GM12878 (cell line): ENCODE measurements at regions not wholly inside any gene's neighbourhood (a gene's known extent, or its start where the extent isn't known, plus 50 kb on each side); places are given as distances from the start of the nearest gene placed in this dataset.

Experiments
- ATAC-seq: fragments of 200-7000 bp; cut with Tn5 transposase; 3 replicates; pipeline ENCODE4 v1.9.1; 2020; ENCODE audit warnings: mild to moderate bottlenecking, moderate library complexity
- BruUV-seq: library from RNA; stranded (reverse); fragments of 400-500 nt; replicated peaks from 2 replicates; lab custom pipeline; 2021; lab: Mats Ljungman, UMichigan
- CTCF ChIA-PET: fragments of 300-600 bp; sonication (Branson Sonifier 250); formaldehyde crosslinking; extraction: SDS; loops from one replicate; lab custom pipeline; 2021; ENCODE audit warnings: inconsistent platforms; lab: Yijun Ruan, JAX
- POLR2A ChIA-PET: fragments of 350-600 bp; formaldehyde crosslinking; extraction: SDS; loops from one replicate; lab custom pipeline; 2021; ENCODE audit warnings: inconsistent platforms; lab: Charles Lee
- RAD21 ChIA-PET: fragments of 300-600 bp; sonication (Branson Sonifier 250); formaldehyde crosslinking; loops from one replicate; lab custom pipeline; 2023; ENCODE audit warnings: antibody characterized with exemption; ENCODE audit not compliant: unreplicated experiment; lab: Charles Lee
- SMC1A ChIA-PET: fragments of 300-600 bp; sonication (Branson Sonifier 250); formaldehyde crosslinking; loops from one replicate; lab custom pipeline; 2023; ENCODE audit not compliant: unreplicated experiment, uncharacterized antibody; lab: Charles Lee
- DNase-seq: peaks from one replicate; pipeline ENCODE4 v3.0.0-alpha.2; 2011; ENCODE audit warnings: low read depth, low spot score
- FAIRE-seq: peaks from 3 replicates; lab custom pipeline; 2011; peaks lifted over from hg19 to GRCh38; lab: Jason Lieb, UNC
- H2AFZ ChIP-seq: 2 replicates; pipeline ENCODE4 v1.6.0; 2011; ENCODE audit warnings: low read depth, low read length, control low read depth; ENCODE audit not compliant: control insufficient read depth
- H3K27ac ChIP-seq: 2 replicates; pipeline ENCODE4 v1.5.1; 2011; ENCODE audit warnings: control low read depth; ENCODE audit not compliant: control insufficient read depth, insufficient read depth
- H3K27me3 ChIP-seq, 2 experiments: replicated peaks in 1 of 2; 2 replicates each; pipeline versions ENCODE4 v1.6.0 to v1.6.1; 2011; ENCODE audit warnings: low read length in 1 of 2; ENCODE audit not compliant: control insufficient read depth in 2 of 2, insufficient read depth in 2 of 2
- H3K36me3 ChIP-seq, 2 experiments: 2 replicates each; pipeline ENCODE4 v1.5.1; 2011; ENCODE audit warnings: low read length in 1 of 2; ENCODE audit not compliant: control insufficient read depth in 2 of 2, insufficient read depth in 2 of 2
- H3K4me1 ChIP-seq: 2 replicates; pipeline ENCODE4 v1.6.1; 2011; ENCODE audit warnings: mild to moderate bottlenecking, low read length, moderate library complexity, mixed read lengths; ENCODE audit not compliant: control insufficient read depth, insufficient read depth
- H3K4me2 ChIP-seq: 2 replicates; pipeline ENCODE4 v1.6.0; 2011; ENCODE audit warnings: control low read depth; ENCODE audit not compliant: control insufficient read depth, insufficient read depth
- H3K4me3 ChIP-seq: fragments of 200-600 bp; sonication (generic); 2 replicates; pipeline ENCODE4 v1.5.1; 2016
- H3K79me2 ChIP-seq: 2 replicates; pipeline ENCODE4 v1.6.0; 2011; ENCODE audit warnings: low read length; ENCODE audit not compliant: control insufficient read depth, insufficient read depth
- H3K9ac ChIP-seq: 2 replicates; pipeline ENCODE4 v1.8.0; 2011; ENCODE audit warnings: low read length, control low read depth, mixed read lengths; ENCODE audit not compliant: control insufficient read depth, insufficient read depth
- H3K9me3 ChIP-seq: replicated peaks from 3 replicates; pipeline ENCODE4 v1.5.1; 2011; ENCODE audit warnings: mild to moderate bottlenecking, low read length; ENCODE audit not compliant: control insufficient read depth, insufficient read depth
- H4K20me1 ChIP-seq: 2 replicates; pipeline ENCODE4 v1.6.0; 2011; ENCODE audit not compliant: control insufficient read depth, insufficient read depth
- BCLAF1 ChIP-seq: fragments of 450-650 bp; IDR thresholded peaks from 2 replicates; pipeline ENCODE4 v1.6.1; 2017; ENCODE audit warnings: antibody characterized with exemption, mild to moderate bottlenecking, moderate library complexity
- CHD2 ChIP-seq: IDR thresholded peaks from 2 replicates; pipeline ENCODE4 v1.6.1; 2011; ENCODE audit warnings: low read depth, low read length, improper control_type of control experiment, borderline replicate concordance
- ESRRA ChIP-seq: IDR thresholded peaks from 2 replicates; pipeline ENCODE4 v1.6.1; 2012; ENCODE audit warnings: mild to moderate bottlenecking, low read length, improper control_type of control experiment
- MXI1 ChIP-seq: fragments of 150-350 bp; IDR thresholded peaks from 2 replicates; pipeline ENCODE4 v1.6.1; 2011; ENCODE audit warnings: low read depth, mild to moderate bottlenecking, inconsistent platforms, low read length, improper control_type of control experiment
- MYB ChIP-seq: fragments of 150-350 bp; IDR thresholded peaks from 2 replicates; pipeline ENCODE4 v1.6.1; 2014; ENCODE audit warnings: mild to moderate bottlenecking, low read depth, low read length, borderline replicate concordance
- NFXL1 ChIP-seq: fragments of 450-650 bp; IDR thresholded peaks from 2 replicates; pipeline ENCODE4 v1.6.1; 2017; ENCODE audit warnings: antibody characterized with exemption, mild to moderate bottlenecking, borderline replicate concordance
- SKIL ChIP-seq: fragments of 450-650 bp; IDR thresholded peaks from 2 replicates; pipeline ENCODE4 v1.6.1; 2017; ENCODE audit warnings: mild to moderate bottlenecking, low read depth, inconsistent platforms; ENCODE audit not compliant: poor library complexity, severe bottlenecking
- in situ Hi-C: fragments of 300-500 bp; cut with MboI; formaldehyde crosslinking; loops from 9 replicates; pipeline ENCODE4 v1.14.3; 2018; ENCODE audit warnings: mixed read lengths
- intact Hi-C: fragments of 100-400 bp; cut with micrococcal nuclease; formaldehyde crosslinking; loops from one replicate; pipeline ENCODE4 v1.14.2; 2022; ENCODE audit not compliant: unreplicated experiment

GRCh38 chr6:23301556-23301955 lies 732.2 kb downstream of the HDGFL1 start:
- CTCF ChIA-PET, result no interaction called here
- DNase-seq (no peak), FAIRE-seq (no peak), ATAC-seq (no peak)
- RAD21 ChIA-PET, result no interaction called here
- Histone ChIP-seq H3K9ac (no peak overlapping the region), H3K4me3 (no peak overlapping the region), H3K79me2 (no peaks in the 10 kb centered on the region), H4K20me1 (no peaks in the 10 kb centered on the region), H2AFZ (no peak overlapping the region), H3K9me3 (no peaks in the 10 kb centered on the region), H3K4me2 (no peak overlapping the region), H3K4me1 (no peaks in the 10 kb centered on the region), H3K36me3 (no peaks in the 10 kb centered on the region), H3K27me3 (no peaks in the 10 kb centered on the region), H3K27ac (no peak overlapping the region)
- in situ Hi-C loops (no loop called here), intact Hi-C loops (no loop called here)
- no TSS peak for BruUV-seq
- TF ChIP-seq BCLAF1 (no peak), SKIL (no peak), MXI1 (no peak), ESRRA (no peak), CHD2 (no peak), MYB (no peak), NFXL1 (no peak)
- SMC1A ChIA-PET, result interaction anchor here (1.4 kb wide), 1 partner anchor 12 kb away, joined by 3 read pairs; no protein-coding TSS in a partner anchor
- POLR2A ChIA-PET, result no interaction called here
